Osteoblast (primary cell): ENCODE measurements at regions not wholly inside any gene's neighbourhood (a gene's known extent, or its start where the extent isn't known, plus 50 kb on each side); places are given as distances from the start of the nearest gene placed in this dataset.

Experiments
- DNase-seq: peaks from one replicate; pipeline ENCODE4 v3.0.0; 2011; ENCODE audit warnings: low spot score, mixed read lengths; ENCODE audit not compliant: insufficient read length; ENCODE audit errors: missing footprints
- H2AFZ ChIP-seq: 2 replicates; pipeline ENCODE4 v1.6.0; 2011; ENCODE audit warnings: mild to moderate bottlenecking, low read length
- H3K27ac ChIP-seq: 2 replicates; pipeline ENCODE4 v1.5.1; 2011; ENCODE audit warnings: mild to moderate bottlenecking, low read depth, low read length, moderate library complexity
- H3K27me3 ChIP-seq: 2 replicates; pipeline ENCODE4 v1.6.0; 2012; ENCODE audit warnings: mild to moderate bottlenecking, control low read depth, inconsistent platforms, low read length, moderate library complexity; ENCODE audit not compliant: insufficient read depth
- H3K36me3 ChIP-seq: 2 replicates; pipeline ENCODE4 v1.5.1; 2011; ENCODE audit warnings: mild to moderate bottlenecking, low read length, control low read depth, moderate library complexity; ENCODE audit not compliant: insufficient read depth
- H3K4me1 ChIP-seq: 2 replicates; pipeline ENCODE4 v1.5.1; 2011; ENCODE audit warnings: mild to moderate bottlenecking, low read length, control low read depth, moderate library complexity; ENCODE audit not compliant: insufficient read depth
- H3K4me2 ChIP-seq: 2 replicates; pipeline ENCODE4 v1.6.0; 2011; ENCODE audit warnings: mild to moderate bottlenecking, low read length; ENCODE audit not compliant: insufficient read depth
- H3K4me3 ChIP-seq: fragments of 200-600 bp; sonication (generic); 3 replicates; pipeline ENCODE4 v1.5.1; 2012; ENCODE audit warnings: mild to moderate bottlenecking, low read length, inconsistent platforms; ENCODE audit not compliant: insufficient read depth
- H3K79me2 ChIP-seq: 2 replicates; pipeline ENCODE4 v1.6.0; 2012; ENCODE audit warnings: mild to moderate bottlenecking, low read length, control low read depth, inconsistent platforms; ENCODE audit not compliant: insufficient read depth
- H3K9me3 ChIP-seq: 2 replicates; pipeline ENCODE4 v1.5.1; 2011; ENCODE audit warnings: low read depth, low read length, control low read depth
- H4K20me1 ChIP-seq: 2 replicates; pipeline ENCODE4 v1.6.0; 2012; ENCODE audit warnings: mild to moderate bottlenecking, low read length, control low read depth; ENCODE audit not compliant: insufficient read depth
- CTCF ChIP-seq: IDR thresholded peaks from 2 replicates; pipeline ENCODE4 v1.5.1; 2011; ENCODE audit warnings: mild to moderate bottlenecking, low read depth, low read length, moderate library complexity; ENCODE audit errors: extremely low read depth

GRCh38 chr14:97477353-97477752 lies 680.2 kb downstream of the VRK1 start:
- no peak for TF ChIP-seq CTCF
- H3K4me2 ChIP-seq: no peak overlapping the region
- H3K9me3 ChIP-seq: no peaks in the 10 kb centered on the region
- H4K20me1 ChIP-seq: no peaks in the 10 kb centered on the region
- H3K36me3 ChIP-seq: no peaks in the 10 kb centered on the region
- DNase-seq: no peak
- no peak overlapping the region for H3K4me3 ChIP-seq
- H3K4me1 ChIP-seq: no peaks in the 10 kb centered on the region
- H2AFZ ChIP-seq: no peak overlapping the region
- H3K27ac ChIP-seq: no peak overlapping the region
- no peaks in the 10 kb centered on the region for H3K79me2 ChIP-seq
- H3K27me3 ChIP-seq: no peaks in the 10 kb centered on the region

- Histone ChIP-seq H3K4me3 (no peak overlapping the region), H3K36me3 (no peaks in the 10 kb centered on the region), H3K27ac (no peak overlapping the region), H3K4me2 (no peak overlapping the region), H3K4me1 (no peaks in the 10 kb centered on the region), H2AFZ (no peak overlapping the region), H3K79me2 (no peaks in the 10 kb centered on the region), H3K9me3 (no peaks in the 10 kb centered on the region), H3K27me3 (no peaks in the 10 kb centered on the region), H4K20me1 (no peaks in the 10 kb centered on the region)
- no peak for DNase-seq
- TF ChIP-seq CTCF: no peak
Observed at GRCh38 chr14:97485201-97485600, 688.0 kb downstream of the VRK1 start.

- Histone ChIP-seq H2AFZ (no peak overlapping the region), H3K27me3 (no peaks in the 10 kb centered on the region), H3K36me3 (no peaks in the 10 kb centered on the region), H3K27ac (no peak overlapping the region), H3K9me3 (no peaks in the 10 kb centered on the region), H4K20me1 (no peaks in the 10 kb centered on the region), H3K79me2 (no peaks in the 10 kb centered on the region), H3K4me3 (no peak overlapping the region), H3K4me2 (no peak overlapping the region), H3K4me1 (no peaks in the 10 kb centered on the region)
- no peak for DNase-seq
- TF ChIP-seq CTCF: no peak
Observed at GRCh38 chr14:97486601-97487120, 689.5 kb downstream of the VRK1 start.

GRCh38 chr14:97489750-97490149 lies 692.6 kb downstream of the VRK1 start:
- H3K27ac ChIP-seq: no peak overlapping the region
- H3K4me1 ChIP-seq: no peaks in the 10 kb centered on the region
- no peak for DNase-seq
- no peak overlapping the region for H2AFZ ChIP-seq
- no peaks in the 10 kb centered on the region for H3K9me3 ChIP-seq
- TF ChIP-seq CTCF: no peak
- no peaks in the 10 kb centered on the region for H3K79me2 ChIP-seq
- H3K4me2 ChIP-seq: no peak overlapping the region
- H3K27me3 ChIP-seq: no peaks in the 10 kb centered on the region
- no peaks in the 10 kb centered on the region for H4K20me1 ChIP-seq
- H3K4me3 ChIP-seq: no peak overlapping the region
- no peaks in the 10 kb centered on the region for H3K36me3 ChIP-seq
